Right atrium auricular region (tissue), 2 donors: ENCODE measurements at regions not wholly inside any gene's neighbourhood (a gene's known extent, or its start where the extent isn't known, plus 50 kb on each side); places are given as distances from the start of the nearest gene placed in this dataset.

ENCODE experiments used
- DNase-seq: peaks from one replicate; pipeline ENCODE4 v3.0.0-alpha.2; 2019; ENCODE audit warnings: low spot score
- H3K27ac ChIP-seq, 2 donors: fragments of 200-600 bp; sonication (generic); 1 replicate in 1 of 2; 2 replicates in 1 of 2; pipeline ENCODE4 v1.5.1; 2016 to 2019
- H3K27me3 ChIP-seq, 2 donors: fragments of 200-600 bp; sonication (generic); one replicate each; pipeline versions ENCODE4 v1.5.1 to v1.6.0; 2017 to 2019
- H3K36me3 ChIP-seq: fragments of 200-600 bp; sonication (generic); one replicate; pipeline ENCODE4 v1.5.1; 2016
- H3K4me1 ChIP-seq, 2 donors: fragments of 200-600 bp; sonication (generic); one replicate each; pipeline versions ENCODE4 v1.5.1 to v1.6.0; 2017 to 2019
- H3K4me3 ChIP-seq, 2 donors: fragments of 200-600 bp; sonication (generic); 1 replicate in 1 of 2; 2 replicates in 1 of 2; pipeline ENCODE4 v1.5.1; 2017 to 2019; ENCODE audit warnings: mild to moderate bottlenecking in 1 of 2, moderate library complexity in 1 of 2
- H3K9me3 ChIP-seq, 2 donors: fragments of 200-600 bp; sonication (generic); one replicate each; pipeline ENCODE4 v1.5.1; 2019
- TF ChIP-seq, protein P1 (sequence below), 2 donors: fragments of 200-600 bp; sonication (generic); IDR thresholded peaks; one replicate each; pipeline ENCODE4 v1.5.1; 2019; ENCODE audit warnings: antibody characterized with exemption in 2 of 2

GRCh38 chr5:74222806-74223205 is 417.7 kb downstream of the ENC1 start:
- Histone ChIP-seq H3K4me1 (no peaks in the 10 kb centered on the region), H3K9me3 (peaks cover 0 to 10% of the 10 kb centered on the region in 2 donors), H3K27ac (no peak overlapping the region), H3K4me3 (no peak overlapping the region), H3K36me3 (no peaks in the 10 kb centered on the region), H3K27me3 (no peaks in the 10 kb centered on the region)
- DNase-seq = no peak
- TF ChIP-seq, protein P1, sequence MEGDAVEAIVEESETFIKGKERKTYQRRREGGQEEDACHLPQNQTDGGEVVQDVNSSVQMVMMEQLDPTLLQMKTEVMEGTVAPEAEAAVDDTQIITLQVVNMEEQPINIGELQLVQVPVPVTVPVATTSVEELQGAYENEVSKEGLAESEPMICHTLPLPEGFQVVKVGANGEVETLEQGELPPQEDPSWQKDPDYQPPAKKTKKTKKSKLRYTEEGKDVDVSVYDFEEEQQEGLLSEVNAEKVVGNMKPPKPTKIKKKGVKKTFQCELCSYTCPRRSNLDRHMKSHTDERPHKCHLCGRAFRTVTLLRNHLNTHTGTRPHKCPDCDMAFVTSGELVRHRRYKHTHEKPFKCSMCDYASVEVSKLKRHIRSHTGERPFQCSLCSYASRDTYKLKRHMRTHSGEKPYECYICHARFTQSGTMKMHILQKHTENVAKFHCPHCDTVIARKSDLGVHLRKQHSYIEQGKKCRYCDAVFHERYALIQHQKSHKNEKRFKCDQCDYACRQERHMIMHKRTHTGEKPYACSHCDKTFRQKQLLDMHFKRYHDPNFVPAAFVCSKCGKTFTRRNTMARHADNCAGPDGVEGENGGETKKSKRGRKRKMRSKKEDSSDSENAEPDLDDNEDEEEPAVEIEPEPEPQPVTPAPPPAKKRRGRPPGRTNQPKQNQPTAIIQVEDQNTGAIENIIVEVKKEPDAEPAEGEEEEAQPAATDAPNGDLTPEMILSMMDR (IDR thresholded peaks at IDR 0.05) = no peak

DNA sequence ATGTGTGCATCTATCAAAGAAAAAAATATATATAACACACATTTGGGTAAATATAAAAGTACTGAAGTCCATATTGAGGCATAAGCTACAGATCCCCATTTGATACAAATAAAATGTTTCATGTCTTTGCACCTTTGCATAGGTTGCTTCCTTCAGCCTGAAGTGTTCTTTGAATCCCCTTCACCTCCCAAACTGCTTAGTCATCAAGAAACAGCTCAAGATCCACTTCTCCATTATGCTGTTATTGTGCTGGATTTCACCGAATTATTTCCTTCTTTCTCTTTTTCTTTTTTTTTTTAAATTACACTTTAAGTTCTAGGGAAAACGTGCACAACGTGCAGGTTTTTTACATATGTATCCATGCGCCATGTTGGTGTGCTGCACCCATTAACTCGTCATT is 419.1 kb downstream of the ENC1 start:
- no peaks in the 10 kb centered on the region for H3K27me3 ChIP-seq
- H3K4me3 ChIP-seq = no peak overlapping the region
- DNase-seq = no peak
- TF ChIP-seq, protein P1 (IDR thresholded peaks at IDR 0.05) = no peak
- H3K27ac ChIP-seq = no peak overlapping the region
- no peaks in the 10 kb centered on the region for H3K4me1 ChIP-seq
- H3K9me3 ChIP-seq = peaks cover 0 to 10% of the 10 kb centered on the region in 2 donors
- H3K36me3 ChIP-seq = no peaks in the 10 kb centered on the region

DNA sequence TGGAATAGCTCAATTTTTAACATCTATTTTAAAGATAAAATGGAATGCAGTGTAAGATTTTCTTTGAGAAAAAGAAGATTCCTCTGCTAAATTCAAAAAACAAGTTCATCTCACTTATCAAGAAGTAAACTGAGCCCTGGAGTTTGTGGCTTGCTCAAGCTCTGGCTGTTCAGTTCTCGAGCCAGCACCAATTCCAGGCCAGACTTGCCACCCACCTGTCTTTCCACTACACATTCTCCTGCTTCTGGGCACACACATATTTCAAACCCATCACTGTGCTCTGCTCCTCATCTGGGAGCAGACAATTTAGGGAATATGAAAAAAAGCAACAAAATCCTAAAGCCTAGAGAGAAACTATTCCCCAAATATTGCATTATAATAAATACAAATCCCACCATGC is 424.5 kb downstream of the ENC1 start:
- Histone ChIP-seq H3K4me1 (no peaks in the 10 kb centered on the region), H3K9me3 (peaks cover 0 to 10% of the 10 kb centered on the region in 2 donors), H3K4me3 (no peak overlapping the region), H3K36me3 (no peaks in the 10 kb centered on the region), H3K27ac (no peak overlapping the region), H3K27me3 (no peaks in the 10 kb centered on the region)
- no peak for DNase-seq
- TF ChIP-seq, protein P1 (IDR thresholded peaks at IDR 0.05) = no peak

DNA sequence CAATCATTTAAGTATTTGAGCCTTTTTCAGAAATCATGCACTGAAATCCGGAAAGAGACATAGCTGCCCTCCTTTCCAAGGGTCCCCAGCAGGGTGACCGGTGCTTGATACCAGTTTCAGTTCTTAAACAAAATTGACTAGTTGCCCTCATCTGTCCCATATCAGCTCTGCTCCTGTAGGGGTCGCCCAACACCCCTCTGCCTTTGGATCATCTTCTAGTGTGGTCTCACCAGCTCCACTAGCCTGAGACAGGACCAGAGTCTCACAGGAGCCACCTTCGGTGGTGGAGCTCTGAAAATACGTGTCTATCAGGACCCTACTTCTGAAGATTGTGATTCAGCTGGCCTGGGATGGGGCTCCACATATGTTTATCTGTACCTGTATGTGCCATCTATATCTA is 428.2 kb downstream of the ENC1 start:
- TF ChIP-seq, protein P1 (IDR thresholded peaks at IDR 0.05) = no peak
- no peak overlapping the region for H3K27ac ChIP-seq
- H3K36me3 ChIP-seq = no peaks in the 10 kb centered on the region
- no peak overlapping the region for H3K4me3 ChIP-seq
- no peak for DNase-seq
- H3K27me3 ChIP-seq = no peaks in the 10 kb centered on the region
- H3K4me1 ChIP-seq = no peaks in the 10 kb centered on the region
- no peaks in the 10 kb centered on the region for H3K9me3 ChIP-seq

GRCh38 chr5:74209571-74209970 is 431.0 kb downstream of the ENC1 start:
- Histone ChIP-seq H3K9me3 (no peaks in the 10 kb centered on the region), H3K4me3 (no peak overlapping the region), H3K27me3 (no peaks in the 10 kb centered on the region), H3K27ac (no peak overlapping the region), H3K36me3 (no peaks in the 10 kb centered on the region), H3K4me1 (peaks cover 0 to 19% of the 10 kb centered on the region in 2 donors)
- TF ChIP-seq, protein P1 (IDR thresholded peaks at IDR 0.05) = no peak
- no peak for DNase-seq
